Endothelial cell of umbilical vein (primary cell): ENCODE measurements at regions not wholly inside any gene's neighbourhood (a gene's known extent, or its start where the extent isn't known, plus 50 kb on each side); places are given as distances from the start of the nearest gene placed in this dataset.

ENCODE experiments used
- BruUV-seq: library from RNA; stranded (reverse); fragments of 400-500 nt; replicated peaks from 2 replicates; lab custom pipeline; 2021; lab: Mats Ljungman, UMichigan
- CTCF ChIA-PET: fragments of 300-600, 350-600 bp; sonication (Branson Sonifier 250); formaldehyde crosslinking; loops from one replicate; lab custom pipeline; 2021; ENCODE audit warnings: antibody characterized with exemption, inconsistent platforms; lab: Charles Lee
- POLR2A ChIA-PET: fragments of 300-600, 350-600 bp; sonication (Branson Sonifier 250); formaldehyde crosslinking; loops from one replicate; lab custom pipeline; 2021; ENCODE audit warnings: antibody characterized with exemption, inconsistent platforms; lab: Charles Lee
- DNase-seq: peaks from one replicate; pipeline ENCODE4 v3.0.0-alpha.2; 2011; ENCODE audit warnings: low read depth, low spot score
- FAIRE-seq: peaks from 2 replicates; lab custom pipeline; 2011; peaks lifted over from hg19 to GRCh38; lab: Jason Lieb, UNC
- H2AFZ ChIP-seq: 2 replicates; pipeline ENCODE4 v1.6.0; 2012; ENCODE audit warnings: low read depth, low read length, control low read depth, inconsistent platforms
- H3K27ac ChIP-seq: 2 replicates; pipeline ENCODE4 v1.5.1; 2011; ENCODE audit warnings: low read depth, mild to moderate bottlenecking, control low read depth, low read length, moderate library complexity; ENCODE audit not compliant: insufficient read depth
- H3K27me3 ChIP-seq, 2 experiments: 2 replicates each; pipeline versions ENCODE4 v1.6.0 to v1.6.1; 2011; ENCODE audit warnings: low read length in 2 of 2, mixed read lengths in 1 of 2; ENCODE audit not compliant: control insufficient read depth in 2 of 2, insufficient read depth in 2 of 2
- H3K36me3 ChIP-seq, 2 experiments: 2 replicates in 1 of 2; 3 replicates in 1 of 2; pipeline ENCODE4 v1.5.1; 2011; ENCODE audit warnings: low read length in 2 of 2, mild to moderate bottlenecking in 1 of 2, moderate library complexity in 1 of 2; ENCODE audit not compliant: control insufficient read depth in 2 of 2, insufficient read depth in 2 of 2; ENCODE audit errors: extremely low read depth in 1 of 2
- H3K4me1 ChIP-seq: 3 replicates; pipeline ENCODE4 v1.5.1; 2011; ENCODE audit warnings: mild to moderate bottlenecking, low read length; ENCODE audit not compliant: control insufficient read depth, insufficient read depth; ENCODE audit errors: extremely low read depth
- H3K4me2 ChIP-seq: 2 replicates; pipeline ENCODE4 v1.6.1; 2011; ENCODE audit warnings: low read length, control low read depth, mixed read lengths; ENCODE audit not compliant: insufficient read depth
- H3K4me3 ChIP-seq, 3 experiments: fragments of 200-600 bp in 1 of 3; sonication (generic), shearing (Covaris generic) in 1 of 3; replicated peaks in 1 of 3; 2 replicates each; pipeline ENCODE4 v1.5.1; 2011 to 2016; ENCODE audit warnings: control low read depth in 3 of 3, low read length in 3 of 3, mild to moderate bottlenecking in 2 of 3, inconsistent platforms in 1 of 3, low read depth in 1 of 3, moderate library complexity in 1 of 3; ENCODE audit not compliant: insufficient read depth in 1 of 3
- H3K79me2 ChIP-seq: 2 replicates; pipeline ENCODE4 v1.6.0; 2012; ENCODE audit warnings: low read length, inconsistent platforms; ENCODE audit not compliant: control insufficient read depth, insufficient read depth
- H3K9ac ChIP-seq: replicated peaks from 2 replicates; pipeline ENCODE3; 2011; ENCODE audit warnings: low read length, control low read depth; ENCODE audit not compliant: insufficient read depth; ENCODE audit errors: extremely low read depth
- H3K9me1 ChIP-seq: replicated peaks from 3 replicates; pipeline ENCODE4 v1.6.0; 2011; ENCODE audit warnings: mild to moderate bottlenecking, low read length; ENCODE audit not compliant: control insufficient read depth, insufficient read depth; ENCODE audit errors: extremely low read depth
- H3K9me3 ChIP-seq: replicated peaks from 2 replicates; pipeline ENCODE4 v1.5.1; 2012; ENCODE audit warnings: low read length, inconsistent platforms; ENCODE audit not compliant: control insufficient read depth, insufficient read depth
- H4K20me1 ChIP-seq: replicated peaks from 2 replicates; pipeline ENCODE3; 2011; ENCODE audit warnings: mild to moderate bottlenecking, low read length; ENCODE audit not compliant: control insufficient read depth, insufficient read depth; ENCODE audit errors: extremely low read depth
- EZH2 ChIP-seq: IDR thresholded peaks from 2 replicates; pipeline ENCODE4 v1.6.1; 2012; ENCODE audit warnings: borderline replicate concordance, low read depth, mild to moderate bottlenecking, moderate library complexity, low read length, inconsistent platforms; ENCODE audit not compliant: severe bottlenecking
- FOS ChIP-seq: IDR thresholded peaks from 2 replicates; pipeline ENCODE4 v1.6.1; 2011; ENCODE audit warnings: mild to moderate bottlenecking, low read length, moderate library complexity, borderline replicate concordance; ENCODE audit not compliant: insufficient read depth
- GATA2 ChIP-seq: IDR thresholded peaks from 2 replicates; pipeline ENCODE4 v1.7.0; 2011; ENCODE audit warnings: low read depth, mild to moderate bottlenecking, moderate library complexity, mixed read lengths, low read length; ENCODE audit not compliant: insufficient read length, insufficient read depth
- JUN ChIP-seq: IDR thresholded peaks from 2 replicates; pipeline ENCODE4 v1.6.1; 2011; ENCODE audit warnings: borderline replicate concordance, low read depth; ENCODE audit not compliant: insufficient read length, insufficient read depth
- MYC ChIP-seq: IDR thresholded peaks from one replicate; pipeline ENCODE4 v1.6.1; 2011; ENCODE audit warnings: mild to moderate bottlenecking, low read depth, low read length
- POLR2A ChIP-seq: IDR thresholded peaks from 2 replicates; pipeline ENCODE4 v1.6.1; 2012; ENCODE audit warnings: low read depth, mild to moderate bottlenecking, control low read depth, low read length
- POLR2AphosphoS5 ChIP-seq: IDR thresholded peaks from 2 replicates; pipeline ENCODE4 v1.6.1; 2012; ENCODE audit warnings: low read depth, mild to moderate bottlenecking, control low read depth, low read length, moderate library complexity; ENCODE audit not compliant: insufficient read depth
- dilution Hi-C: fragments of 300-500 bp; cut with MboI; formaldehyde crosslinking; loops from one replicate; pipeline ENCODE4 v1.15.0; 2019; ENCODE audit warnings: low sequenced_read_pairs; ENCODE audit not compliant: extremely low pct_ligation_motif_present
- intact Hi-C: fragments of 100-400 bp; cut with micrococcal nuclease; formaldehyde crosslinking; loops from one replicate; pipeline ENCODE4 v1.10.0; 2022
- TF ChIP-seq, protein P1 (sequence below): IDR thresholded peaks from 2 replicates; pipeline ENCODE4 v1.6.1; 2011; ENCODE audit not compliant: insufficient read depth, insufficient read length
- TF ChIP-seq, protein P2 (sequence below), 2 donors: IDR thresholded peaks; 1 replicate in 1 of 2; 2 replicates in 1 of 2; pipeline ENCODE4 v1.5.1; 2011; ENCODE audit warnings: low read length in 2 of 2, mild to moderate bottlenecking in 2 of 2, moderate library complexity in 2 of 2, control low read depth in 1 of 2, inconsistent platforms in 1 of 2, low read depth in 1 of 2; ENCODE audit not compliant: insufficient read depth in 1 of 2; ENCODE audit errors: extremely low read depth in 1 of 2

DNA sequence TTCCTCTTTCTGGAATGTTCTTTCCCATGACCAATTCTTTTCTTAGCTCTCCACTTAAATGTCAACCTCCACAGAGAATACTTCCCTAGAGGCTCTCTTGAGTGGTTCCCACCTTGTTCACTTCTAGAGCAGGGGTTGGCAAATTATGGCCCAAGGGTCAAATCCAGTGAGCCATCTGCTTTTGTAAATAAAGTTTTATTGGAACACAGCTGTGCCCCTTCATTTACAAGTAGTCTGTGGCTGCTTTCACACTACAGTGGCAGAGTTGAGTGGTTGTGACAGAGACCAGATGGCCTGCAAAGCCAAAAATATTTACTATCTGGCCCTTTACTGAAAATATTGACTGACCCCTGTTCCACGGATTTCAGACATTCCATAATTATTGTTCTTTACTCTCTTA lies 166.2 kb downstream of the WNT5A start:
- FAIRE-seq: no peak
- POLR2A ChIA-PET: no interaction called here
- H3K36me3 ChIP-seq: no peaks in the 10 kb centered on the region
- dilution Hi-C loops: no loop called here
- H2AFZ ChIP-seq: no peak overlapping the region
- no peaks in the 10 kb centered on the region for H3K9me1 ChIP-seq
- H3K27me3 ChIP-seq: no peaks in the 10 kb centered on the region
- intact Hi-C loops: no loop called here
- no peaks in the 10 kb centered on the region for H4K20me1 ChIP-seq
- no peaks in the 10 kb centered on the region for H3K4me1 ChIP-seq
- no peak for DNase-seq
- BruUV-seq: no TSS peak
- H3K9ac ChIP-seq: no peak overlapping the region
- TF ChIP-seq JUN (no peak), MYC (no peak), FOS (no peak), POLR2A (no peak), EZH2 (no peak), GATA2 (no peak), POLR2AphosphoS5 (no peak)
- TF ChIP-seq, protein P1, sequence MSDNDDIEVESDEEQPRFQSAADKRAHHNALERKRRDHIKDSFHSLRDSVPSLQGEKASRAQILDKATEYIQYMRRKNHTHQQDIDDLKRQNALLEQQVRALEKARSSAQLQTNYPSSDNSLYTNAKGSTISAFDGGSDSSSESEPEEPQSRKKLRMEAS: no peak
- TF ChIP-seq, protein P2, sequence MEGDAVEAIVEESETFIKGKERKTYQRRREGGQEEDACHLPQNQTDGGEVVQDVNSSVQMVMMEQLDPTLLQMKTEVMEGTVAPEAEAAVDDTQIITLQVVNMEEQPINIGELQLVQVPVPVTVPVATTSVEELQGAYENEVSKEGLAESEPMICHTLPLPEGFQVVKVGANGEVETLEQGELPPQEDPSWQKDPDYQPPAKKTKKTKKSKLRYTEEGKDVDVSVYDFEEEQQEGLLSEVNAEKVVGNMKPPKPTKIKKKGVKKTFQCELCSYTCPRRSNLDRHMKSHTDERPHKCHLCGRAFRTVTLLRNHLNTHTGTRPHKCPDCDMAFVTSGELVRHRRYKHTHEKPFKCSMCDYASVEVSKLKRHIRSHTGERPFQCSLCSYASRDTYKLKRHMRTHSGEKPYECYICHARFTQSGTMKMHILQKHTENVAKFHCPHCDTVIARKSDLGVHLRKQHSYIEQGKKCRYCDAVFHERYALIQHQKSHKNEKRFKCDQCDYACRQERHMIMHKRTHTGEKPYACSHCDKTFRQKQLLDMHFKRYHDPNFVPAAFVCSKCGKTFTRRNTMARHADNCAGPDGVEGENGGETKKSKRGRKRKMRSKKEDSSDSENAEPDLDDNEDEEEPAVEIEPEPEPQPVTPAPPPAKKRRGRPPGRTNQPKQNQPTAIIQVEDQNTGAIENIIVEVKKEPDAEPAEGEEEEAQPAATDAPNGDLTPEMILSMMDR (IDR thresholded peaks at IDR 0.05; ENCODE audit: extremely low read depth in 1 of 2, insufficient read depth in 1 of 2, low read depth in 1 of 2, low read length in 2 of 2): no peak
- CTCF ChIA-PET: no interaction called here
- H3K79me2 ChIP-seq: no peaks in the 10 kb centered on the region
- H3K4me2 ChIP-seq: no peak overlapping the region
- H3K27ac ChIP-seq: no peak overlapping the region
- no peaks in the 10 kb centered on the region for H3K9me3 ChIP-seq
- no peak overlapping the region for H3K4me3 ChIP-seq
